ENCODE measurements at regions not wholly inside any gene's neighbourhood (a gene's known extent, or its start where the extent isn't known, plus 50 kb on each side); places are given as distances from the start of the nearest gene placed in this dataset.

DNA sequence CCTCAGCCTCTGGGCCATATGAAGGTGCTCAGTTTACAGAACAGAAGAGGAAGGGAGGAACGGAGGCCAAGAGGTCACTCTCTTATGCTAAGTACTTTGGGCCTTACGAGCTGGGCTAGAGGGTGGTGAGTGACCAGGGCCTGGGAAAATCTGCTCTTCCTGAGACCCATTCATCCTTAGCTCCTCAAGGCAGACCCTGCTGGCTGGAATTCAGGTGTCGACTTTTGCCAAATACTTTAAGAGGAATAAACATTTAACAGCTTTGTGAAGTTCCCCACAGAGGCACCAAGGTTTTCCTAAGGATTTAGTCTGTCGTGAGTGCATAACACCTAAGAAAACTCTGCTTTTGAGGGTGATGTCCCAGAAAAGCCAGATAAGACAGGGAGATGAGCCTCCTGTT is 129.7 kb upstream of the SIX2 start (continued):
- TF ChIP-seq RXRA (IDR thresholded peaks at IDR 0.05): no peak

DNA sequence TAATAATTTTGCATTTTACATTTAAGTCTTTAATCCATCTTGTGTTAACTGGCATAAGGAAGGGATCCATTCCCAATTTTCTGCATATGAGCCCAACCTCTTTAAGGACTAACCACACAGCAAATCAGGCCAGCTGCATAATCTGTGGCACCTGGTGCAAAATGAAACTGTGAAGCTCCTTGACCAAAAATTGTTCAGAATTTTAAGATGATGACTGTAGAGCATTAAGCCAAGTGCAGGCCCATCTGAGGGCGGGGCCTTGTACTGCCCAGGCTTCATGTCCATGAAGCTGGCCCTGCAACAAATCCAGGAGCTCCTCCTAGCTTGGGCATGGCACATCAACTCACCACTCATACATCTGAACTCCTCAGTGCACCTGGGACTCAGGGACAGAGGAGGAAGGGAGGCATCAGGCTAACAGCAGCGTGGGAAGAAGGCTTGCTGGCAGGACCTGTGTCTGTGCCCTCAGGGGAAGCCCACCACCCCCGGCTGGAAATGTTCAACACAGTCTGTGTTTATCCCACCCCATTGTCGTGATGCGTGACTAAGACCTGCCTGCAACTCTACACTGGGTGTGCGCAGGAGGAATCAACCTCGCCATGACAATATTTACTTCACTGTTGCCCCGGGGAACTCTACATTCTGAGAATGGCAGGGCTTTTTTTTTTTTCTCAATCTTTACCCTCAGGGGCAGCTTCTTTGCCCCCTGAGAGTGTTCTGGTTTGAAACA is 128.9 kb upstream of the SIX2 start:
- WGBS: 93% methylated on average over 8 of the region's 8 CpGs
- DNase-seq (ENCODE audit: low spot score): no peak
- Histone ChIP-seq H3K4me1 (ENCODE audit: control insufficient read depth in 4 of 4, insufficient read depth in 4 of 4, low read length in 3 of 4) (no peaks in the 10 kb centered on the region), H3K4me3 (ENCODE audit: low read depth in 1 of 3, low read length in 3 of 3) (no peak overlapping the region), H3K9me3 (ENCODE audit: control insufficient read depth in 4 of 4, low read length in 3 of 4) (peaks cover 0 to under 1% (median 0%) of the 10 kb centered on the region in 4 donors), H3K27me3 (ENCODE audit: control insufficient read depth in 4 of 4, insufficient read depth in 4 of 4, low read length in 3 of 4) (peaks cover 0 to under 1% (median 0%) of the 10 kb centered on the region in 4 donors), H3K27ac (ENCODE audit: low read depth in 1 of 2, low read length in 2 of 2) (no peak overlapping the region), H3K9ac (ENCODE audit: low read depth in 1 of 2, low read length in 2 of 2) (no peak overlapping the region), H3K36me3 (ENCODE audit: control insufficient read depth in 4 of 4, insufficient read depth in 3 of 4, low read depth in 1 of 4, low read length in 3 of 4) (no peaks in the 10 kb centered on the region)
- TF ChIP-seq, protein P1, sequence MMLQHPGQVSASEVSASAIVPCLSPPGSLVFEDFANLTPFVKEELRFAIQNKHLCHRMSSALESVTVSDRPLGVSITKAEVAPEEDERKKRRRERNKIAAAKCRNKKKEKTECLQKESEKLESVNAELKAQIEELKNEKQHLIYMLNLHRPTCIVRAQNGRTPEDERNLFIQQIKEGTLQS (IDR thresholded peaks at IDR 0.05): no peak
- TF ChIP-seq HNF4G (IDR thresholded peaks at IDR 0.05): no peak
- TF ChIP-seq, protein P2, sequence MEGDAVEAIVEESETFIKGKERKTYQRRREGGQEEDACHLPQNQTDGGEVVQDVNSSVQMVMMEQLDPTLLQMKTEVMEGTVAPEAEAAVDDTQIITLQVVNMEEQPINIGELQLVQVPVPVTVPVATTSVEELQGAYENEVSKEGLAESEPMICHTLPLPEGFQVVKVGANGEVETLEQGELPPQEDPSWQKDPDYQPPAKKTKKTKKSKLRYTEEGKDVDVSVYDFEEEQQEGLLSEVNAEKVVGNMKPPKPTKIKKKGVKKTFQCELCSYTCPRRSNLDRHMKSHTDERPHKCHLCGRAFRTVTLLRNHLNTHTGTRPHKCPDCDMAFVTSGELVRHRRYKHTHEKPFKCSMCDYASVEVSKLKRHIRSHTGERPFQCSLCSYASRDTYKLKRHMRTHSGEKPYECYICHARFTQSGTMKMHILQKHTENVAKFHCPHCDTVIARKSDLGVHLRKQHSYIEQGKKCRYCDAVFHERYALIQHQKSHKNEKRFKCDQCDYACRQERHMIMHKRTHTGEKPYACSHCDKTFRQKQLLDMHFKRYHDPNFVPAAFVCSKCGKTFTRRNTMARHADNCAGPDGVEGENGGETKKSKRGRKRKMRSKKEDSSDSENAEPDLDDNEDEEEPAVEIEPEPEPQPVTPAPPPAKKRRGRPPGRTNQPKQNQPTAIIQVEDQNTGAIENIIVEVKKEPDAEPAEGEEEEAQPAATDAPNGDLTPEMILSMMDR (IDR thresholded peaks at IDR 0.05; ENCODE audit: low read depth, low read length, missing input control): no peak
- no peak for TF ChIP-seq FOXA1 (IDR thresholded peaks at IDR 0.05)
- TF ChIP-seq EGR1 (IDR thresholded peaks at IDR 0.05; ENCODE audit: low read depth in 2 of 2): no peak
- no peak for TF ChIP-seq SP1 (IDR thresholded peaks at IDR 0.05)
- no peak for TF ChIP-seq RXRA (IDR thresholded peaks at IDR 0.05)
- TF ChIP-seq, protein P3, sequence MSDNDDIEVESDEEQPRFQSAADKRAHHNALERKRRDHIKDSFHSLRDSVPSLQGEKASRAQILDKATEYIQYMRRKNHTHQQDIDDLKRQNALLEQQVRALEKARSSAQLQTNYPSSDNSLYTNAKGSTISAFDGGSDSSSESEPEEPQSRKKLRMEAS (IDR thresholded peaks at IDR 0.05): no peak
- TF ChIP-seq NR2F2 (IDR thresholded peaks at IDR 0.05): no peak
- TF ChIP-seq, protein P4, sequence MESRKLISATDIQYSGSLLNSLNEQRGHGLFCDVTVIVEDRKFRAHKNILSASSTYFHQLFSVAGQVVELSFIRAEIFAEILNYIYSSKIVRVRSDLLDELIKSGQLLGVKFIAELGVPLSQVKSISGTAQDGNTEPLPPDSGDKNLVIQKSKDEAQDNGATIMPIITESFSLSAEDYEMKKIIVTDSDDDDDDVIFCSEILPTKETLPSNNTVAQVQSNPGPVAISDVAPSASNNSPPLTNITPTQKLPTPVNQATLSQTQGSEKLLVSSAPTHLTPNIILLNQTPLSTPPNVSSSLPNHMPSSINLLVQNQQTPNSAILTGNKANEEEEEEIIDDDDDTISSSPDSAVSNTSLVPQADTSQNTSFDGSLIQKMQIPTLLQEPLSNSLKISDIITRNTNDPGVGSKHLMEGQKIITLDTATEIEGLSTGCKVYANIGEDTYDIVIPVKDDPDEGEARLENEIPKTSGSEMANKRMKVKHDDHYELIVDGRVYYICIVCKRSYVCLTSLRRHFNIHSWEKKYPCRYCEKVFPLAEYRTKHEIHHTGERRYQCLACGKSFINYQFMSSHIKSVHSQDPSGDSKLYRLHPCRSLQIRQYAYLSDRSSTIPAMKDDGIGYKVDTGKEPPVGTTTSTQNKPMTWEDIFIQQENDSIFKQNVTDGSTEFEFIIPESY (IDR thresholded peaks at IDR 0.05): no peak
- no peak for TF ChIP-seq TAF1 (conservative IDR thresholded peaks at IDR 0.05)
- no peak for TF ChIP-seq FOXA2 (IDR thresholded peaks at IDR 0.05)
- no peak for TF ChIP-seq RAD21 (IDR thresholded peaks at IDR 0.05)
- TF ChIP-seq HNF4A (conservative IDR thresholded peaks at IDR 0.05): no peak
- no peak for TF ChIP-seq GABPA (IDR thresholded peaks at IDR 0.05 in 1 of 2, conservative IDR thresholded peaks at IDR 0.05 in 1 of 2)
- TF ChIP-seq, protein P5, sequence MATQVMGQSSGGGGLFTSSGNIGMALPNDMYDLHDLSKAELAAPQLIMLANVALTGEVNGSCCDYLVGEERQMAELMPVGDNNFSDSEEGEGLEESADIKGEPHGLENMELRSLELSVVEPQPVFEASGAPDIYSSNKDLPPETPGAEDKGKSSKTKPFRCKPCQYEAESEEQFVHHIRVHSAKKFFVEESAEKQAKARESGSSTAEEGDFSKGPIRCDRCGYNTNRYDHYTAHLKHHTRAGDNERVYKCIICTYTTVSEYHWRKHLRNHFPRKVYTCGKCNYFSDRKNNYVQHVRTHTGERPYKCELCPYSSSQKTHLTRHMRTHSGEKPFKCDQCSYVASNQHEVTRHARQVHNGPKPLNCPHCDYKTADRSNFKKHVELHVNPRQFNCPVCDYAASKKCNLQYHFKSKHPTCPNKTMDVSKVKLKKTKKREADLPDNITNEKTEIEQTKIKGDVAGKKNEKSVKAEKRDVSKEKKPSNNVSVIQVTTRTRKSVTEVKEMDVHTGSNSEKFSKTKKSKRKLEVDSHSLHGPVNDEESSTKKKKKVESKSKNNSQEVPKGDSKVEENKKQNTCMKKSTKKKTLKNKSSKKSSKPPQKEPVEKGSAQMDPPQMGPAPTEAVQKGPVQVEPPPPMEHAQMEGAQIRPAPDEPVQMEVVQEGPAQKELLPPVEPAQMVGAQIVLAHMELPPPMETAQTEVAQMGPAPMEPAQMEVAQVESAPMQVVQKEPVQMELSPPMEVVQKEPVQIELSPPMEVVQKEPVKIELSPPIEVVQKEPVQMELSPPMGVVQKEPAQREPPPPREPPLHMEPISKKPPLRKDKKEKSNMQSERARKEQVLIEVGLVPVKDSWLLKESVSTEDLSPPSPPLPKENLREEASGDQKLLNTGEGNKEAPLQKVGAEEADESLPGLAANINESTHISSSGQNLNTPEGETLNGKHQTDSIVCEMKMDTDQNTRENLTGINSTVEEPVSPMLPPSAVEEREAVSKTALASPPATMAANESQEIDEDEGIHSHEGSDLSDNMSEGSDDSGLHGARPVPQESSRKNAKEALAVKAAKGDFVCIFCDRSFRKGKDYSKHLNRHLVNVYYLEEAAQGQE (IDR thresholded peaks at IDR 0.05): no peak
- TF ChIP-seq YY1 (IDR thresholded peaks at IDR 0.05): no peak
- no peak for TF ChIP-seq JUND (IDR thresholded peaks at IDR 0.05)
